Adrenal gland (tissue), 9 donors: ENCODE measurements at regions not wholly inside any gene's neighbourhood (a gene's known extent, or its start where the extent isn't known, plus 50 kb on each side); places are given as distances from the start of the nearest gene placed in this dataset.

Source experiments
- DNase-seq, 7 donors: peaks; one replicate each; pipeline ENCODE4 v3.0.0-alpha.2; 2019 to 2020
- H3K27ac ChIP-seq, 5 donors: fragments of 200-600 bp; sonication (generic) in 4 of 5; 1 replicate in 3 of 5; 2 replicates in 2 of 5; pipeline versions ENCODE4 v1.5.1 to v1.8.0; 2016 to 2020; ENCODE audit warnings: mild to moderate bottlenecking in 1 of 5
- H3K27me3 ChIP-seq: fragments of 200-600 bp; 2 replicates; pipeline ENCODE4 v1.8.0; 2021
- H3K36me3 ChIP-seq, 2 donors: fragments of 200-600 bp; replicated peaks in 1 of 2; 1 replicate in 1 of 2; 2 replicates in 1 of 2; pipeline versions ENCODE4 v1.5.1 to v1.8.0; 2018 to 2022
- H3K4me1 ChIP-seq, 2 donors: fragments of 200-600 bp; replicated peaks in 1 of 2; 1 replicate in 1 of 2; 2 replicates in 1 of 2; pipeline versions ENCODE4 v1.5.1 to v1.8.0; 2018 to 2021
- H3K4me3 ChIP-seq, 4 donors: fragments of 200-600 bp; sonication (generic) in 3 of 4; one replicate each; pipeline ENCODE4 v1.5.1; 2016 to 2018
- H3K9me3 ChIP-seq, 3 donors: fragments of 200-600 bp; sonication (generic) in 1 of 3; replicated peaks in 1 of 3; 1 replicate in 2 of 3; 2 replicates in 1 of 3; pipeline versions ENCODE4 v1.5.1 to v1.8.0; 2016 to 2021
- POLR2A ChIP-seq, 2 donors: fragments of 450-650 bp; IDR thresholded peaks; one replicate each; pipeline ENCODE4 v1.6.1; 2017; ENCODE audit warnings: antibody characterized with exemption in 2 of 2, mild to moderate bottlenecking in 2 of 2, moderate library complexity in 1 of 2
- WGBS, 4 donors: extraction: QIAGEN DNeasy Blood & Tissue Kit in 2 of 4; methylation state at CpG; one replicate each; pipeline versions ENCODE4 v1.1.5 to v1.1.7; 2013 to 2017; 5-methylcytosine and 5-hydroxymethylcytosine counted together
- intact Hi-C, 2 donors: fragments of 100-400 bp; cut with DNase I; formaldehyde crosslinking; loops; one replicate each; pipeline versions ENCODE4 v1.14.1 to v1.15.0; 2022 to 2023
- TF ChIP-seq, protein P1 (sequence below), 6 experiments: fragments of 450-650 bp in 4 of 6; fragments of 200-600 bp in 2 of 6; sonication (generic) in 1 of 6; IDR thresholded peaks; 1 replicate in 5 of 6; 2 replicates in 1 of 6; pipeline versions ENCODE4 v1.5.1 to v1.8.0; 2016 to 2021; ENCODE audit warnings: antibody characterized with exemption in 6 of 6, mild to moderate bottlenecking in 2 of 6, moderate library complexity in 1 of 6
- donor health status: healthy with polysubstance abuse.
- donor health status: Bipolar disorder and iron deficiency.
- donor health status: DM: yes; HTN: yes; CAD: no.
- donor health status: DM: no; HTN: no; CAD: no.
- donor health status: DM: no; HTN: no; CAD: no.

DNA sequence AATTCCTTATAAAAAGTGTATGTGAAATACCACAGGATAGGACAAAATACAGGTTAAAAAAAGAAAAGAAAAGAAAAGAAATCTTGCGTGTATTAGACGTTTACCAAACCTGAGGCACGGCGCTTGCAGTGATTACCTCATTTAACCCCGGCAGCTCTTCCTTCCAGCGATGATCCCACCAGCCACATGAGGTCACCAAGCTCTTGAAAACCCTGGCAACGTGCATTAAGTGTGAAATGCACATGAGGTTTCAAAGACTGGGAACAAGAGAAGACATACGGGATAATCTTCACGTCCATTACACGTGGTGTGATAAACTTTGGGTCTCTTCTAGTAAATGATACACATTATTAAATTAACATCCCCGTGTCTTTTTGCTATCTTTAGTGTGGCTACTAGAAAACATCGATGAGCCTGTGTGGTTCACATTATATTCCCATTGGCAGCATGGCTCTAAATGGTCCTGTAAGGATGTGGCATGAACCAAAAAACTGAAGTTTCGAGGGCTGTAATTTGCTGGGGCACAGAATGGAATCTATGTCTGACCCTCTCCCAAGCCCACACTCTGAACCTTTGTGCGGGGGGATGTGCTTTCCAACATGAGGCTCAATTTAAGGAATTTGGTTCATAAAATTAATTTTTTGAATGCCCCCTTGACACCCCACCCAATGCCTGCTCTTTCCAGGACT, 59.2 kb upstream of the THBS2 start:
- H3K4me1 ChIP-seq, result no peaks in the 10 kb centered on the region
- H3K27me3 ChIP-seq, result no peaks in the 10 kb centered on the region
- intact Hi-C loops, result no loop called here
- WGBS, 4 donors, result 85 to 87% (median 86%) methylated on average over 14 of the region's 14 CpGs
- no peak for DNase-seq
- H3K4me3 ChIP-seq, result no peak overlapping the region
- no peak overlapping the region for H3K27ac ChIP-seq
- H3K36me3 ChIP-seq, result no peaks in the 10 kb centered on the region
- TF ChIP-seq POLR2A (IDR thresholded peaks at IDR 0.05), result no peak
- TF ChIP-seq, protein P1, sequence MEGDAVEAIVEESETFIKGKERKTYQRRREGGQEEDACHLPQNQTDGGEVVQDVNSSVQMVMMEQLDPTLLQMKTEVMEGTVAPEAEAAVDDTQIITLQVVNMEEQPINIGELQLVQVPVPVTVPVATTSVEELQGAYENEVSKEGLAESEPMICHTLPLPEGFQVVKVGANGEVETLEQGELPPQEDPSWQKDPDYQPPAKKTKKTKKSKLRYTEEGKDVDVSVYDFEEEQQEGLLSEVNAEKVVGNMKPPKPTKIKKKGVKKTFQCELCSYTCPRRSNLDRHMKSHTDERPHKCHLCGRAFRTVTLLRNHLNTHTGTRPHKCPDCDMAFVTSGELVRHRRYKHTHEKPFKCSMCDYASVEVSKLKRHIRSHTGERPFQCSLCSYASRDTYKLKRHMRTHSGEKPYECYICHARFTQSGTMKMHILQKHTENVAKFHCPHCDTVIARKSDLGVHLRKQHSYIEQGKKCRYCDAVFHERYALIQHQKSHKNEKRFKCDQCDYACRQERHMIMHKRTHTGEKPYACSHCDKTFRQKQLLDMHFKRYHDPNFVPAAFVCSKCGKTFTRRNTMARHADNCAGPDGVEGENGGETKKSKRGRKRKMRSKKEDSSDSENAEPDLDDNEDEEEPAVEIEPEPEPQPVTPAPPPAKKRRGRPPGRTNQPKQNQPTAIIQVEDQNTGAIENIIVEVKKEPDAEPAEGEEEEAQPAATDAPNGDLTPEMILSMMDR (IDR thresholded peaks at IDR 0.05), result no peak
- no peaks in the 10 kb centered on the region for H3K9me3 ChIP-seq

DNA sequence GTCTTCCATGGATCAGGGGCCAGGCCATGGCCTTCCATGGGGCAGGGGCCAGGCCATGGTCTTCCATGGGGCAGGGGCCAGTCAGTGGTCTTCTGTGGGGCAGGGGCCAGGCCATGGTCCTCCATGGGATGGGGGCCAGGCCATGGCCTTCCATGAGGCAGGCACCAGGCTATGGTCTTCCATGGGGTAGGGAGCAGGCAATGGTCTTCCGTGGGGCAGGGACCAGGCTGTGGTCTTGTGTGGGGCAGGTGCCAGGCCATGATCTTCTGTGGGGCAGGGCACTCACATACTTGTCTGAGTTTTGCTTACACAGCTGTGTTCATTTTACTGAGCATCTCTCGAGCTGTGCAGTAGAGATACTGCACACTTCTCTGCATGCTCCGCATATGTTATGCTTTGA, 57.3 kb upstream of the THBS2 start:
- no peaks in the 10 kb centered on the region for H3K36me3 ChIP-seq
- no peaks in the 10 kb centered on the region for H3K27me3 ChIP-seq
- 88 to 94% (median 92%) methylated on average over 2 to 3 of the region's 3 CpGs for WGBS, 4 donors
- no peak for TF ChIP-seq POLR2A (IDR thresholded peaks at IDR 0.05)
- TF ChIP-seq, protein P1 (IDR thresholded peaks at IDR 0.05), result no peak
- H3K4me3 ChIP-seq, result no peak overlapping the region
- H3K4me1 ChIP-seq, result no peaks in the 10 kb centered on the region
- H3K27ac ChIP-seq, result no peak overlapping the region
- intact Hi-C loops, result no loop called here
- H3K9me3 ChIP-seq, result no peaks in the 10 kb centered on the region
- no peak for DNase-seq
